ENCODE measurements at regions not wholly inside any gene's neighbourhood (a gene's known extent, or its start where the extent isn't known, plus 50 kb on each side); places are given as distances from the start of the nearest gene placed in this dataset.

- Histone ChIP-seq H3K79me1 (ENCODE audit: low read length) (no peaks in the 10 kb centered on the region), H3K9me3 (ENCODE audit: insufficient read depth, low read depth, low read length) (peaks cover 2% of the 10 kb centered on the region), H2AFZ (ENCODE audit: insufficient read depth, low read length, poor library complexity) (no peak overlapping the region), H3K4me2 (ENCODE audit: low read length) (no peak overlapping the region), H2BK120ac (ENCODE audit: insufficient read depth, low read length, poor library complexity) (no peak overlapping the region), H3K4me1 (ENCODE audit: control insufficient read depth in 1 of 2, insufficient read depth in 2 of 2, low read length in 2 of 2) (no peaks in the 10 kb centered on the region), H3K18ac (ENCODE audit: low read length) (no peak overlapping the region), H4K8ac (ENCODE audit: low read depth, low read length) (no peak overlapping the region), H2BK5ac (ENCODE audit: low read depth, low read length, poor library complexity) (no peak overlapping the region), H3K14ac (ENCODE audit: low read length) (no peak overlapping the region), H4K91ac (ENCODE audit: low read depth, low read length) (no peak overlapping the region), H3K9ac (ENCODE audit: low read length) (no peak overlapping the region), H3K36me3 (ENCODE audit: control insufficient read depth in 1 of 2, insufficient read depth in 2 of 2, low read length in 2 of 2) (no peaks in the 10 kb centered on the region), H3K27me3 (ENCODE audit: insufficient read depth, low read length) (no peaks in the 10 kb centered on the region), H3K27ac (ENCODE audit: low read depth, low read length) (no peak overlapping the region), H4K12ac (ENCODE audit: low read depth, low read length) (no peak overlapping the region), H3K4me3 (ENCODE audit: low read depth, low read length) (no peak overlapping the region), H3K23ac (ENCODE audit: low read length) (no peak overlapping the region), H3K79me2 (ENCODE audit: control insufficient read depth, insufficient read depth, low read length, poor library complexity) (no peaks in the 10 kb centered on the region), H2BK12ac (ENCODE audit: low read length) (no peak overlapping the region), H3K4ac (ENCODE audit: low read depth, low read length) (no peak overlapping the region), H2AK5ac (ENCODE audit: low read length) (no peak overlapping the region)
- DNase-seq = no peak
- WGBS (ENCODE audit: extremely low coverage, insufficient coverage, insufficient read length) = no CpG with 5 or more reads among the region's 5 CpGs
These were observed 227.9 kb downstream of the SPATA31D1 start for GRCh38 chr9:82216435-82216834.

DNA sequence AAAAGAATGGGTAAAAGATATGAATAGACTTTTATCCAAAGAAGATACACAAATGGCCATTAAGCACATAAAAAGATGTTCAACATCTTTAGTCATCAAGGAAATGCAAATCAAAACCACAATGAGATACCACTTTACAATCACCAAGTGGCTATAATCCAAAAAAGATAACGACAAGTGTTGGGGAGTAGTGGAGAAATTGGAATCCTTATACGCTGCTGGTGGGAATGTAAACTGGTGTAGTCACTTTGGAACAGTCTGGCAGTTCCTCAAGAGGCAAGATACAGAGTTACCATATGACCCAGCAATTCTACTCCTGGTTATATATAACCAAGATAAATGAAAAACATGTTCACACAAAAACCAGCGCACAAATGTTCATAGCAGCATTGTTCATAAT lies 234.9 kb downstream of the SPATA31D1 start:
- no peaks in the 10 kb centered on the region for H3K36me3 ChIP-seq (ENCODE audit: control insufficient read depth in 1 of 2, insufficient read depth in 2 of 2, low read length in 2 of 2)
- no peak overlapping the region for H3K23ac ChIP-seq (ENCODE audit: low read length)
- H4K8ac ChIP-seq (ENCODE audit: low read depth, low read length) = no peak overlapping the region
- H3K4me3 ChIP-seq (ENCODE audit: low read depth, low read length) = no peak overlapping the region
- H4K12ac ChIP-seq (ENCODE audit: low read depth, low read length) = no peak overlapping the region
- no peak overlapping the region for H3K4ac ChIP-seq (ENCODE audit: low read depth, low read length)
- no peak overlapping the region for H3K4me2 ChIP-seq (ENCODE audit: low read length)
- H2AFZ ChIP-seq (ENCODE audit: insufficient read depth, low read length, poor library complexity) = no peak overlapping the region
- no peaks in the 10 kb centered on the region for H3K79me1 ChIP-seq (ENCODE audit: low read length)
- H3K79me2 ChIP-seq (ENCODE audit: control insufficient read depth, insufficient read depth, low read length, poor library complexity) = no peaks in the 10 kb centered on the region
- H3K18ac ChIP-seq (ENCODE audit: low read length) = no peak overlapping the region
- no peaks in the 10 kb centered on the region for H3K4me1 ChIP-seq (ENCODE audit: control insufficient read depth in 1 of 2, insufficient read depth in 2 of 2, low read length in 2 of 2)
- H3K9me3 ChIP-seq (ENCODE audit: insufficient read depth, low read depth, low read length) = no peaks in the 10 kb centered on the region
- no peaks in the 10 kb centered on the region for H3K27me3 ChIP-seq (ENCODE audit: insufficient read depth, low read length)
- no peak overlapping the region for H2BK12ac ChIP-seq (ENCODE audit: low read length)
- no peak overlapping the region for H2BK5ac ChIP-seq (ENCODE audit: low read depth, low read length, poor library complexity)
- H3K9ac ChIP-seq (ENCODE audit: low read length) = no peak overlapping the region
- no peak overlapping the region for H4K91ac ChIP-seq (ENCODE audit: low read depth, low read length)
- no peak for DNase-seq
- no peak overlapping the region for H3K27ac ChIP-seq (ENCODE audit: low read depth, low read length)
- H2AK5ac ChIP-seq (ENCODE audit: low read length) = no peak overlapping the region
- WGBS (ENCODE audit: extremely low coverage, insufficient coverage, insufficient read length) = no CpG with 5 or more reads among the region's 3 CpGs
- H2BK120ac ChIP-seq (ENCODE audit: insufficient read depth, low read length, poor library complexity) = no peak overlapping the region
- no peak overlapping the region for H3K14ac ChIP-seq (ENCODE audit: low read length)

DNA sequence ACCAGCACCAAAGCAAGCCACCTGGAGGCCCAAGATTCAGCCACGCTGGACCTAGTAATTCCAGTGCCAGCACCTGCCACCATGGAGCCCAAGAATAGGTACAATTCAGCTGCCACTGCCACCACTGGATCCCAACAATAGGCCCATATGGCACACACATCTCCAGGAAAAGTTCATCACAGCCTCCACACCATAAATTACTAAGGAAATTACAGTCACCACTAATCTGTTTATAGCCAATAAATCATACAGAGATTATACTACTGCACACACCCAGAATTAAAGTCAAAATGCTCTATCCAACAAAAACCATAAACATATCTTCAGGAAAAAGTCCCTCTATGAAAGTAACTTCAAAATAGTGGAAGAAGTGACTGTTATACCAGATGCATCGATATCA lies 242.8 kb downstream of the SPATA31D1 start:
- no peaks in the 10 kb centered on the region for H3K79me1 ChIP-seq (ENCODE audit: low read length)
- H3K14ac ChIP-seq (ENCODE audit: low read length) = no peak overlapping the region
- H3K18ac ChIP-seq (ENCODE audit: low read length) = no peak overlapping the region
- DNase-seq = no peak
- no peak overlapping the region for H3K4me2 ChIP-seq (ENCODE audit: low read length)
- peaks cover 0 to 2% of the 10 kb centered on the region in 2 experiments for H3K36me3 ChIP-seq (ENCODE audit: control insufficient read depth in 1 of 2, insufficient read depth in 2 of 2, low read length in 2 of 2)
- no peak overlapping the region for H4K91ac ChIP-seq (ENCODE audit: low read depth, low read length)
- H3K79me2 ChIP-seq (ENCODE audit: control insufficient read depth, insufficient read depth, low read length, poor library complexity) = no peaks in the 10 kb centered on the region
- no peak overlapping the region for H3K4me3 ChIP-seq (ENCODE audit: low read depth, low read length)
- no peak overlapping the region for H3K4ac ChIP-seq (ENCODE audit: low read depth, low read length)
- H2AK5ac ChIP-seq (ENCODE audit: low read length) = no peak overlapping the region
- H4K8ac ChIP-seq (ENCODE audit: low read depth, low read length) = no peak overlapping the region
- no peak overlapping the region for H3K9ac ChIP-seq (ENCODE audit: low read length)
- H2BK5ac ChIP-seq (ENCODE audit: low read depth, low read length, poor library complexity) = no peak overlapping the region
- no peaks in the 10 kb centered on the region for H3K9me3 ChIP-seq (ENCODE audit: insufficient read depth, low read depth, low read length)
- H2AFZ ChIP-seq (ENCODE audit: insufficient read depth, low read length, poor library complexity) = no peak overlapping the region
- H2BK12ac ChIP-seq (ENCODE audit: low read length) = no peak overlapping the region
- no peak overlapping the region for H4K12ac ChIP-seq (ENCODE audit: low read depth, low read length)
- no peak overlapping the region for H2BK120ac ChIP-seq (ENCODE audit: insufficient read depth, low read length, poor library complexity)
- H3K27me3 ChIP-seq (ENCODE audit: insufficient read depth, low read length) = no peaks in the 10 kb centered on the region
- no CpG with 5 or more reads among the region's 2 CpGs for WGBS (ENCODE audit: extremely low coverage, insufficient coverage, insufficient read length)
- no peak overlapping the region for H3K27ac ChIP-seq (ENCODE audit: low read depth, low read length)
- no peak overlapping the region for H3K23ac ChIP-seq (ENCODE audit: low read length)
- H3K4me1 ChIP-seq (ENCODE audit: control insufficient read depth in 1 of 2, insufficient read depth in 2 of 2, low read length in 2 of 2) = no peaks in the 10 kb centered on the region

DNA sequence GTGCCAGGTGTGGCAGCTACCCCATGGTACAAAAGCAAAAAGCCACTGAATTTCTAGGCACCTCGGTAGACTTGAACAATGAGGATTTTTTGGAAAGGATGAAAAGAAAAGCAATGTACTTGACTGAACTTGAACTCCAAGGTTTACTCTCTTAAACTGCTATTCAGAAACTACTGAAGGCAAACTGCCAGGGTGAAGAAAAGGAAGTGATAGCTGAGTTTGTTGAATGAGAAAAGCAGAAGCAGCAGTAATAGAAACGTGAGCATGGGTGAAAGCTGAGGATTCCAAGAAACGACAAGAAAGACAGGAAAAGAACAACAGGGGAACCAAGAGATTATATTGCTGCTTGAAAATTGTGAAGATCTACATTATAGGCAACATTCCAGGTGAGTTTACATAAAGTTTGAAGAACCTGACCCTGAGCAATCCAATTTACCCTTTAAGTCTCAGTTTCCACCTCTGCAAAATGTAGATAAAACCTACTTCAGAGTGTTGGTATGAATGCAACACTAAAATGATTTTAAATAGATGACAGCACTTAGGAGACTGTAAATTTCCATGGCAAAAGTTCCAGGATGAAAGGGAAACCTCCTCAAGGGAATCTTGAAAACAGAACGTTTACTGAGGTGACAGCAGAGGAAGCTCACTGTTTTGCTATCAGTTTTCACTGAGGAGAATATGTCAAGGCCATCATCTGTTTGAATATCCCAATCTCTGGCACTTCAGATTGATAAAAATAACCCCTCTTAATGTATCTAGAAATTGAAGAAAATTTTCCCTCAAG lies 245.8 kb downstream of the SPATA31D1 start:
- H2AFZ ChIP-seq (ENCODE audit: insufficient read depth, low read length, poor library complexity) = no peak overlapping the region
- H3K4me3 ChIP-seq (ENCODE audit: low read depth, low read length) = no peak overlapping the region
- H3K23ac ChIP-seq (ENCODE audit: low read length) = no peak overlapping the region
- H3K18ac ChIP-seq (ENCODE audit: low read length) = no peak overlapping the region
- H3K4me2 ChIP-seq (ENCODE audit: low read length) = no peak overlapping the region
- peaks cover 0 to 2% of the 10 kb centered on the region in 2 experiments for H3K36me3 ChIP-seq (ENCODE audit: control insufficient read depth in 1 of 2, insufficient read depth in 2 of 2, low read length in 2 of 2)
- DNase-seq = no peak
- no peak overlapping the region for H2BK5ac ChIP-seq (ENCODE audit: low read depth, low read length, poor library complexity)
- no peaks in the 10 kb centered on the region for H3K79me1 ChIP-seq (ENCODE audit: low read length)
- no peak overlapping the region for H3K27ac ChIP-seq (ENCODE audit: low read depth, low read length)
- no peak overlapping the region for H2BK120ac ChIP-seq (ENCODE audit: insufficient read depth, low read length, poor library complexity)
- H2AK5ac ChIP-seq (ENCODE audit: low read length) = no peak overlapping the region
- no peaks in the 10 kb centered on the region for H3K27me3 ChIP-seq (ENCODE audit: insufficient read depth, low read length)
- H3K4ac ChIP-seq (ENCODE audit: low read depth, low read length) = no peak overlapping the region
- WGBS (ENCODE audit: extremely low coverage, insufficient coverage, insufficient read length) = no CpG with 5 or more reads among the region's 4 CpGs
- H2BK12ac ChIP-seq (ENCODE audit: low read length) = no peak overlapping the region
- no peak overlapping the region for H4K91ac ChIP-seq (ENCODE audit: low read depth, low read length)
- H3K4me1 ChIP-seq (ENCODE audit: control insufficient read depth in 1 of 2, insufficient read depth in 2 of 2, low read length in 2 of 2) = no peaks in the 10 kb centered on the region
- H4K12ac ChIP-seq (ENCODE audit: low read depth, low read length) = no peak overlapping the region
- no peak overlapping the region for H3K9ac ChIP-seq (ENCODE audit: low read length)
- no peaks in the 10 kb centered on the region for H3K9me3 ChIP-seq (ENCODE audit: insufficient read depth, low read depth, low read length)
- no peak overlapping the region for H3K14ac ChIP-seq (ENCODE audit: low read length)
- no peaks in the 10 kb centered on the region for H3K79me2 ChIP-seq (ENCODE audit: control insufficient read depth, insufficient read depth, low read length, poor library complexity)
- H4K8ac ChIP-seq (ENCODE audit: low read depth, low read length) = no peak overlapping the region

All from trophoblast cell (in vitro differentiated cells and primary cell).